AG10803 (cell line): ENCODE measurements at regions not wholly inside any gene's neighbourhood (a gene's known extent, or its start where the extent isn't known, plus 50 kb on each side); places are given as distances from the start of the nearest gene placed in this dataset.
"Not testable (repeated sequence)": the region's sequence is repeated elsewhere in the genome, so short reads cannot be mapped to it uniquely, and the experiment has no call there.

Experiments used
- DNase-seq: peaks from one replicate; pipeline ENCODE4 v3.0.0; 2010; ENCODE audit warnings: low read depth
- H3K4me3 ChIP-seq: 2 replicates; pipeline ENCODE4 v1.5.1; 2011; ENCODE audit warnings: mild to moderate bottlenecking, low read length, control low read depth
- TF ChIP-seq, protein P1 (sequence below): conservative IDR thresholded peaks from 2 replicates; pipeline ENCODE4 v1.5.1; 2011; ENCODE audit warnings: mild to moderate bottlenecking, low read length, control low read depth, inconsistent platforms

- no peak overlapping the region for H3K4me3 ChIP-seq
- TF ChIP-seq, protein P1, sequence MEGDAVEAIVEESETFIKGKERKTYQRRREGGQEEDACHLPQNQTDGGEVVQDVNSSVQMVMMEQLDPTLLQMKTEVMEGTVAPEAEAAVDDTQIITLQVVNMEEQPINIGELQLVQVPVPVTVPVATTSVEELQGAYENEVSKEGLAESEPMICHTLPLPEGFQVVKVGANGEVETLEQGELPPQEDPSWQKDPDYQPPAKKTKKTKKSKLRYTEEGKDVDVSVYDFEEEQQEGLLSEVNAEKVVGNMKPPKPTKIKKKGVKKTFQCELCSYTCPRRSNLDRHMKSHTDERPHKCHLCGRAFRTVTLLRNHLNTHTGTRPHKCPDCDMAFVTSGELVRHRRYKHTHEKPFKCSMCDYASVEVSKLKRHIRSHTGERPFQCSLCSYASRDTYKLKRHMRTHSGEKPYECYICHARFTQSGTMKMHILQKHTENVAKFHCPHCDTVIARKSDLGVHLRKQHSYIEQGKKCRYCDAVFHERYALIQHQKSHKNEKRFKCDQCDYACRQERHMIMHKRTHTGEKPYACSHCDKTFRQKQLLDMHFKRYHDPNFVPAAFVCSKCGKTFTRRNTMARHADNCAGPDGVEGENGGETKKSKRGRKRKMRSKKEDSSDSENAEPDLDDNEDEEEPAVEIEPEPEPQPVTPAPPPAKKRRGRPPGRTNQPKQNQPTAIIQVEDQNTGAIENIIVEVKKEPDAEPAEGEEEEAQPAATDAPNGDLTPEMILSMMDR, result no peak
- no peak for DNase-seq
Measured at GRCh38 chr3:82186017-82186416, 424.6 kb upstream of the GBE1 start.

GRCh38 chr3:82179291-82179690 lies 417.8 kb upstream of the GBE1 start:
- TF ChIP-seq, protein P1, result no peak
- DNase-seq, result no peak
- H3K4me3 ChIP-seq, result no peak overlapping the region

DNA sequence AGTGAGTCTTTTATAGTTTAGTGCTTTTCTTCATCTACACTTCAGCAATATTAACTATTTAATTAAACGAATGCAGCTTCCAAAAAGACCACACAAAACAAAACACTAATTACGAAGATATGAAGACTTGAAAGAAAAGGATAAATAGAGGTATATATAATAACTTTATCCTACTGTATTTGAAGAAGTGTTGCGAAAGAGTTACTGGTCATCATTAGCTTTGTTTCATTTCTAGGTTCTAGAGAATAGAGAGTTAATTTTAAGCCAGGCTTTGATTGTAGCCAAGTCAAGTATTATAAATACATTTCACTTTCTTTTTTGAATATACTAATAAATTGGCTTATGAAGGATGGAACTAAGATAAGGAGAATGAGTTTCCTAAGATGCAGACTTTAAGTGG lies 416.8 kb upstream of the GBE1 start:
- TF ChIP-seq, protein P1, result no peak
- no peak for DNase-seq
- H3K4me3 ChIP-seq, result no peak overlapping the region

DNA sequence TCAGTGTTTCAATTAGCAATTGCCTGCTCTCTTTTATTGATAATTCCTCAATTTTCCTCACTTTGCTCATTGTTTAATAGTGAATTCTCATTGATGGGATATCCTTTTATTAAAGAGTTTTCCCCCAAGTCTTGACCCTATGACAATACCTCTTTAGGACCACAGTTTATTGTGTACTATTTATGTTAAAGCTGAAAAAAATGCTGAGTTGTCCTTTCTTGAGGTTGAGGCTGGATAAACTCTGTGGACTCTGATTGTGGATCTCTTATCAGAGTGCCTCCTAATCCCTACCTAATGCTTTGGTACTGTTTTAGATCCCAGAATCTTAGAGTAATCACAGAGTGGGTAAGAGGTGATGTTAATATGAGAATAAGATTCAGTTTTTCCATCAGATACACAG lies 416.3 kb upstream of the GBE1 start:
- TF ChIP-seq, protein P1, result no peak
- DNase-seq, result no peak
- H3K4me3 ChIP-seq, result no peak overlapping the region

DNA sequence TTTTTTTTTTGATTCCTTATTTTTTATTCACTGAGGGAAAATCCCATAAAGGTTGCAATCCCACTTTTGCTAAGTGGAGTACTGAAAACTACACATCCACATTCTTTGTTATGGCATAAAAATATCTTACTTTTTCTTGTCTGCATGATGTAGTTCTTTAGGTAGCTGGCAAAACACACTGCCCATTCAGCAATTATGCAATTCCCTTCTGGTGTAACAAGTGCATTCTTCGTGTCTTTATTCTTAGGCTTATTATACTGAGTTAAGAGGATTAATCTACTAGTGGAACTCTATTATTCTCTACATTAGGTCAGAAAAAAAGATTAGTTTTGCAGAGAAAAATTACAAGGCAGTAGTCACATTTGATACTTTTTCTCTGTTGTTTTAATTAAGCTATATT lies 403.8 kb upstream of the GBE1 start:
- no peak for DNase-seq

DNA sequence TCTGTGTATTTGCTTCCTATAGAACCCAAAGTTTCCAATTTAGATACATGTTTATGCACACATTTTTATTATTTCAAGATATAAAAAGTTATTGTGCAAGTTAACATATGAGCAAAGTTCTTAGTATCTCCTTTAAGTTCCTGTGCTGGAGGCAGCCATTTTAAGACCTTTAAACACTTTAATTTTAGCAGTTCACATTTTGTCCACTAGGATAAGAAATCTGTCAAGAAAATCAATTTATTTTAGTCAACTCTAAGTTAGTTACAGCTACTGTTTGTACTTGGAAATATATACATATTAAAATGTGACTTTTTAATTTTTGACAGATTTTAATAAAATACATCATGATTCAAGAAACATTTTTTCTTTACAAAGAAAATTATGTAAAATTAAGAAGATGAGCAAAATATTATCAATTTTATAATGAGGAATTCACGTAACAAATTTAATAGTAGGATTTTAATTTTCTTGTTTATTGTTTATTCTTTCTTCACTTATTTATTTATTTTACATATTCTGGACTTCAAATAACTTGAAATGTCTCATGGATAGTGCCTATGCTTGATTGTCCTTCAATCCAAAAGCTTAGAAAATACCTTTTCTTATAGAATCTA lies 402.6 kb upstream of the GBE1 start:
- TF ChIP-seq, protein P1, result peak; percentile 32
- peak; percentile 27 for DNase-seq
- H3K4me3 ChIP-seq, result no peak overlapping the region

More for the DNA sequence above, 403.8 kb upstream of the GBE1 start:
- no peak overlapping the region for H3K4me3 ChIP-seq
- TF ChIP-seq, protein P1, result no peak

DNA sequence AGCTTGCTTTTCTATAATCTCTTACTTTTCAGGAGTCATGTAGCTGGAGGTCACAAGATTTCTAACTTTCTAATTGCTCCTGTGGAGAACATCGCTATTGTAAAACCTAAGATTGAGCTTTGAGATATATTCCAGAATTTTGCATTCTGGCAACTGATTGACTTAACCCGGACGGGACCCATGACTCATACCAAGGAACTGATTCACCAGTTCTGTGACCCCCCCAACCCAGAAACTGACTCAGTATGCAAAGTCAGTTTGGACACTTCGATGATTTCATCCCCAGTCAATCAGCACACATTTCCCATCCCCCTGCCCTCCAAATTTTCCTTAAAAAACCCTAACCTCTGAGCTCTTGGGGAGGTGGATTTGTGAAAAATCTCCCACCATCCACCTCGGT lies 396.5 kb upstream of the GBE1 start:
- TF ChIP-seq, protein P1, result no peak
- no peak overlapping the region for H3K4me3 ChIP-seq
- DNase-seq, result peak; percentile 39

- not testable (repeated sequence) for DNase-seq, H3K4me3 ChIP-seq
Measured at GRCh38 chr3:82153892-82154291, 392.4 kb upstream of the GBE1 start.
